Activated T-cell treated with anti-CD3 and anti-CD28 coated beads, Interleukin-2, amount 50 U/mL, for 4 hours (primary cell): ENCODE measurements at regions not wholly inside any gene's neighbourhood (a gene's known extent, or its start where the extent isn't known, plus 50 kb on each side); places are given as distances from the start of the nearest gene placed in this dataset.
A peak's percentile ranks its signal among the peaks of the same experiment; 100 is the strongest.

ENCODE experiments used
- ATAC-seq, 2 donors: fragments of 200-7000 bp; cut with Tn5 transposase; one replicate each; pipeline ENCODE4 v1.10.0; 2021
- DNase-seq: peaks from one replicate; pipeline ENCODE4 v3.0.0-alpha.2; 2020
- H3K27me3 Mint-ChIP-seq: one replicate; pipeline ENCODE4 v1.8.0; 2021; ENCODE audit warnings: low read depth, mixed read lengths
- H3K36me3 Mint-ChIP-seq: one replicate; pipeline ENCODE4 v1.8.0; 2022; ENCODE audit warnings: mixed read lengths; ENCODE audit not compliant: insufficient read depth
- H3K4me1 Mint-ChIP-seq: one replicate; pipeline ENCODE4 v1.8.0; 2021; ENCODE audit warnings: low read depth, mixed read lengths
- H3K4me3 Mint-ChIP-seq: one replicate; pipeline ENCODE4 v1.8.0; 2021; ENCODE audit warnings: mild to moderate bottlenecking, moderate library complexity, mixed read lengths
- H3K9me3 Mint-ChIP-seq: one replicate; pipeline ENCODE4 v1.8.0; 2021; ENCODE audit warnings: mixed read lengths

GRCh38 chr5:98248949-98249348, 524.5 kb upstream of the RGMB start:
- H3K27me3 Mint-ChIP-seq: no peaks in the 10 kb centered on the region
- no peaks in the 10 kb centered on the region for H3K4me1 Mint-ChIP-seq
- no peaks in the 10 kb centered on the region for H3K9me3 Mint-ChIP-seq
- no peak for DNase-seq
- no peak for ATAC-seq
- no peaks in the 10 kb centered on the region for H3K36me3 Mint-ChIP-seq
- no peak overlapping the region for H3K4me3 Mint-ChIP-seq

- no peaks in the 10 kb centered on the region for H3K9me3 Mint-ChIP-seq
- no peaks in the 10 kb centered on the region for H3K27me3 Mint-ChIP-seq
- DNase-seq (no peak), ATAC-seq (no peak)
- H3K4me1 Mint-ChIP-seq: no peaks in the 10 kb centered on the region
- no peak overlapping the region for H3K4me3 Mint-ChIP-seq
- H3K36me3 Mint-ChIP-seq: no peaks in the 10 kb centered on the region
Observed at GRCh38 chr5:98258939-98259338, 514.5 kb upstream of the RGMB start.

DNA sequence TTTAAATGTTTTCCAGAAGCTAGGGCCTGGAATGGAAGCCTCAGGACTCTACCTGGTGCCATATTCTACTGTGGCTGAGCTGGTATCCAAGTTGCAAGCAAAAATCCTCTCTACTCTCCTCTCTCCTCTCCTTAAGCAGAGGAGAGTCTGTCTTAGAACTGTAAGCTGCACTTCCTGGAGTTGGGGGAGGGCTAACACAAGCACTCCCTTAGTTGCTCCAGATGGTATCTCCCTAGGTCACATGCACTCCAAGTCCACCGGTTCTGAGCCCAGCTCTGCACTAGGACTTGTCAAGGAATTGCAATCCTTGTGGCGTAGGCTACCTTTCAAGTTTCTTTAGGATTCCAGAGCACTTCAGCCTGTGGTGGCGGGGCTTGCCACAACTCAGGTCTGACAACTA, 513.9 kb upstream of the RGMB start:
- DNase-seq (no peak), ATAC-seq (no peak)
- Mint-ChIP-seq H3K4me1 (no peaks in the 10 kb centered on the region), H3K27me3 (no peaks in the 10 kb centered on the region), H3K4me3 (no peak overlapping the region), H3K9me3 (no peaks in the 10 kb centered on the region), H3K36me3 (no peaks in the 10 kb centered on the region)

GRCh38 chr5:98263084-98263483, 510.4 kb upstream of the RGMB start:
- H3K4me3 Mint-ChIP-seq: no peak overlapping the region
- H3K9me3 Mint-ChIP-seq: peaks cover 4% of the 10 kb centered on the region
- H3K4me1 Mint-ChIP-seq: no peaks in the 10 kb centered on the region
- no peaks in the 10 kb centered on the region for H3K27me3 Mint-ChIP-seq
- DNase-seq: no peak
- H3K36me3 Mint-ChIP-seq: no peaks in the 10 kb centered on the region
- ATAC-seq: no peak

- no peaks in the 10 kb centered on the region for H3K4me1 Mint-ChIP-seq
Observed at GRCh38 chr5:98268162-98268860, 505.2 kb upstream of the RGMB start.

GRCh38 chr5:98275980-98276379, 497.5 kb upstream of the RGMB start:
- H3K27me3 Mint-ChIP-seq: no peaks in the 10 kb centered on the region
- DNase-seq (no peak), ATAC-seq (no peak)
- H3K4me3 Mint-ChIP-seq: no peak overlapping the region
- no peaks in the 10 kb centered on the region for H3K36me3 Mint-ChIP-seq
- no peaks in the 10 kb centered on the region for H3K4me1 Mint-ChIP-seq
- no peaks in the 10 kb centered on the region for H3K9me3 Mint-ChIP-seq

More at GRCh38 chr5:98268162-98268860, 505.2 kb upstream of the RGMB start:
- ATAC-seq (no peak), DNase-seq (no peak)
- H3K9me3 Mint-ChIP-seq: peaks cover 4% of the 10 kb centered on the region
- H3K27me3 Mint-ChIP-seq: no peaks in the 10 kb centered on the region
- no peak overlapping the region for H3K4me3 Mint-ChIP-seq
- no peaks in the 10 kb centered on the region for H3K36me3 Mint-ChIP-seq

- no peak for ATAC-seq
Observed at GRCh38 chr5:98282521-98282920, 490.9 kb upstream of the RGMB start.

GRCh38 chr5:98292496-98292895, 481.0 kb upstream of the RGMB start:
- Mint-ChIP-seq H3K9me3 (no peaks in the 10 kb centered on the region), H3K27me3 (no peaks in the 10 kb centered on the region), H3K4me3 (no peak overlapping the region), H3K36me3 (no peaks in the 10 kb centered on the region), H3K4me1 (no peaks in the 10 kb centered on the region)
- ATAC-seq (no peak), DNase-seq (no peak)

More at GRCh38 chr5:98282521-98282920, 490.9 kb upstream of the RGMB start:
- no peaks in the 10 kb centered on the region for H3K4me1 Mint-ChIP-seq
- H3K27me3 Mint-ChIP-seq: no peaks in the 10 kb centered on the region
- no peak overlapping the region for H3K4me3 Mint-ChIP-seq
- H3K36me3 Mint-ChIP-seq: no peaks in the 10 kb centered on the region
- no peaks in the 10 kb centered on the region for H3K9me3 Mint-ChIP-seq
- no peak for DNase-seq

- H3K9me3 Mint-ChIP-seq: no peaks in the 10 kb centered on the region
- no peaks in the 10 kb centered on the region for H3K27me3 Mint-ChIP-seq
- H3K4me3 Mint-ChIP-seq: no peak overlapping the region
- no peak for DNase-seq
- no peaks in the 10 kb centered on the region for H3K36me3 Mint-ChIP-seq
- H3K4me1 Mint-ChIP-seq: no peaks in the 10 kb centered on the region
- no peak for ATAC-seq
Observed at GRCh38 chr5:98296426-98296825, 477.0 kb upstream of the RGMB start.

GRCh38 chr5:98299435-98299834, 474.0 kb upstream of the RGMB start:
- H3K4me1 Mint-ChIP-seq: no peaks in the 10 kb centered on the region
- DNase-seq (no peak), ATAC-seq (no peak)
- H3K9me3 Mint-ChIP-seq: no peaks in the 10 kb centered on the region
- H3K4me3 Mint-ChIP-seq: no peak overlapping the region
- H3K27me3 Mint-ChIP-seq: no peaks in the 10 kb centered on the region
- no peaks in the 10 kb centered on the region for H3K36me3 Mint-ChIP-seq

GRCh38 chr5:98301547-98301946, 471.9 kb upstream of the RGMB start:
- no peak for ATAC-seq
- DNase-seq: no peak
- Mint-ChIP-seq H3K9me3 (no peaks in the 10 kb centered on the region), H3K36me3 (no peaks in the 10 kb centered on the region), H3K4me3 (no peak overlapping the region), H3K27me3 (no peaks in the 10 kb centered on the region), H3K4me1 (no peaks in the 10 kb centered on the region)

- Mint-ChIP-seq H3K36me3 (no peaks in the 10 kb centered on the region), H3K4me1 (peaks cover 7% of the 10 kb centered on the region), H3K27me3 (no peaks in the 10 kb centered on the region), H3K9me3 (no peaks in the 10 kb centered on the region), H3K4me3 (no peak overlapping the region)
- ATAC-seq: no peak
- no peak for DNase-seq
Observed at GRCh38 chr5:98307811-98308210, 465.7 kb upstream of the RGMB start.

GRCh38 chr5:98308231-98308630, 465.2 kb upstream of the RGMB start:
- no peaks in the 10 kb centered on the region for H3K36me3 Mint-ChIP-seq
- DNase-seq: no peak
- H3K4me3 Mint-ChIP-seq: no peak overlapping the region
- ATAC-seq: no peak
- H3K9me3 Mint-ChIP-seq: no peaks in the 10 kb centered on the region
- H3K27me3 Mint-ChIP-seq: no peaks in the 10 kb centered on the region
- H3K4me1 Mint-ChIP-seq: peaks cover 7% of the 10 kb centered on the region

- peaks cover 7% of the 10 kb centered on the region for H3K4me1 Mint-ChIP-seq
- H3K4me3 Mint-ChIP-seq: no peak overlapping the region
Observed at GRCh38 chr5:98308960-98309359, 464.5 kb upstream of the RGMB start.

GRCh38 chr5:98309785-98310598, 463.5 kb upstream of the RGMB start:
- Mint-ChIP-seq H3K4me3 (no peak overlapping the region), H3K36me3 (no peaks in the 10 kb centered on the region), H3K9me3 (no peaks in the 10 kb centered on the region), H3K27me3 (no peaks in the 10 kb centered on the region), H3K4me1 (peaks cover 7% of the 10 kb centered on the region)
- ATAC-seq (peak; percentile 62 to 63), DNase-seq (no peak)

More at GRCh38 chr5:98308960-98309359, 464.5 kb upstream of the RGMB start:
- DNase-seq (no peak), ATAC-seq (no peak)
- Mint-ChIP-seq H3K36me3 (no peaks in the 10 kb centered on the region), H3K9me3 (no peaks in the 10 kb centered on the region), H3K27me3 (no peaks in the 10 kb centered on the region)
